SK-N-SH treated with all-trans-retinoic acid at 6 μM for 48 hours (cell line): ENCODE measurements at regions not wholly inside any gene's neighbourhood (a gene's known extent, or its start where the extent isn't known, plus 50 kb on each side); places are given as distances from the start of the nearest gene placed in this dataset.

Experiments used
- ATAC-seq: fragments of 200-7000 bp; cut with Tn5 transposase; 3 replicates; pipeline ENCODE4 v1.9.1; 2020; ENCODE audit warnings: mild to moderate bottlenecking, moderate library complexity
- BACH2 ChIP-seq: fragments of 250-450 bp; sonication (Bioruptor Pico); IDR thresholded peaks from 2 replicates; pipeline ENCODE4 v1.9.0; 2021; ENCODE audit warnings: mild to moderate bottlenecking, borderline replicate concordance
- CREB5 ChIP-seq: fragments of 250-450 bp; sonication (Bioruptor Pico); IDR thresholded peaks from 2 replicates; pipeline ENCODE4 v1.5.1; 2020; ENCODE audit warnings: low read depth, mild to moderate bottlenecking, moderate library complexity
- CSDC2 ChIP-seq: fragments of 250-450 bp; sonication (Bioruptor Pico); IDR thresholded peaks from 2 replicates; pipeline ENCODE4 v1.5.0; 2020; ENCODE audit warnings: mild to moderate bottlenecking, moderate library complexity
- CSRNP3 ChIP-seq: fragments of 250-450 bp; sonication (Bioruptor Pico); IDR thresholded peaks from 2 replicates; pipeline ENCODE4 v1.5.1; 2021; ENCODE audit warnings: mild to moderate bottlenecking, moderate library complexity
- ESRRG ChIP-seq: fragments of 250-450 bp; sonication (Bioruptor Pico); IDR thresholded peaks from 2 replicates; pipeline ENCODE4 v1.6.1; 2021; ENCODE audit warnings: mild to moderate bottlenecking
- GLIS3 ChIP-seq: fragments of 250-450 bp; sonication (Bioruptor Pico); IDR thresholded peaks from 2 replicates; pipeline ENCODE4 v1.5.0; 2020; ENCODE audit warnings: mild to moderate bottlenecking, moderate library complexity
- ISL1 ChIP-seq: fragments of 250-450 bp; sonication (Bioruptor Pico); IDR thresholded peaks from 2 replicates; pipeline ENCODE4 v2.1.2; 2022; ENCODE audit warnings: mild to moderate bottlenecking, moderate library complexity
- OSR1 ChIP-seq: fragments of 250-450 bp; sonication (Bioruptor Pico); IDR thresholded peaks from 2 replicates; pipeline ENCODE4 v1.8.0; 2022; ENCODE audit warnings: moderate library complexity, mild to moderate bottlenecking, inconsistent platforms
- PATZ1 ChIP-seq: fragments of 250-450 bp; sonication (Bioruptor Pico); IDR thresholded peaks from 2 replicates; pipeline ENCODE4 v1.8.0; 2020; ENCODE audit warnings: mild to moderate bottlenecking, moderate library complexity, borderline replicate concordance
- POU6F1 ChIP-seq: fragments of 250-450 bp; sonication (Bioruptor Pico); IDR thresholded peaks from 2 replicates; pipeline ENCODE4 v1.8.0; 2021; ENCODE audit warnings: low read depth, mild to moderate bottlenecking, moderate library complexity, borderline replicate concordance
- RARB ChIP-seq: fragments of 250-450 bp; sonication (Bioruptor Pico); IDR thresholded peaks from 2 replicates; pipeline ENCODE4 v1.8.0; 2021; ENCODE audit warnings: mild to moderate bottlenecking, moderate library complexity
- SNAI2 ChIP-seq: fragments of 250-450 bp; sonication (Bioruptor Pico); IDR thresholded peaks from 2 replicates; pipeline ENCODE4 v1.5.0; 2020; ENCODE audit warnings: mild to moderate bottlenecking, moderate library complexity
- TOX ChIP-seq: fragments of 250-450 bp; sonication (Bioruptor Pico); IDR thresholded peaks from 2 replicates; pipeline ENCODE4 v1.8.0; 2021; ENCODE audit warnings: mild to moderate bottlenecking, moderate library complexity, borderline replicate concordance
- TSHZ2 ChIP-seq: fragments of 250-450 bp; sonication (Bioruptor Pico); IDR thresholded peaks from 2 replicates; pipeline ENCODE4 v1.5.0; 2020; ENCODE audit warnings: mild to moderate bottlenecking, moderate library complexity
- ZC3H10 ChIP-seq: fragments of 250-450 bp; sonication (Bioruptor Pico); IDR thresholded peaks from 2 replicates; pipeline ENCODE4 v1.5.1; 2021; ENCODE audit warnings: mild to moderate bottlenecking, moderate library complexity
- ZFP3 ChIP-seq: fragments of 250-450 bp; sonication (Bioruptor Pico); IDR thresholded peaks from 2 replicates; pipeline ENCODE4 v1.5.0; 2020; ENCODE audit warnings: mild to moderate bottlenecking, moderate library complexity
- ZFP30 ChIP-seq: fragments of 450-650 bp; formaldehyde crosslinking; IDR thresholded peaks from 2 replicates; pipeline ENCODE4 v1.5.0; 2022; ENCODE audit warnings: mild to moderate bottlenecking, moderate library complexity
- ZNF565 ChIP-seq: fragments of 450-650 bp; formaldehyde crosslinking; conservative IDR thresholded peaks from 2 replicates; pipeline ENCODE4 v1.5.0; 2020; ENCODE audit warnings: low read depth, mild to moderate bottlenecking, moderate library complexity
- ZNF70 ChIP-seq: fragments of 450-650 bp; formaldehyde crosslinking; IDR thresholded peaks from 2 replicates; pipeline ENCODE4 v1.5.0; 2020; ENCODE audit warnings: mild to moderate bottlenecking, moderate library complexity

- no peak for ATAC-seq
- TF ChIP-seq ZNF70 (no peak), GLIS3 (CRISPR knock-in tag) (no peak), CSDC2 (no peak), RARB (CRISPR knock-in tag) (no peak), ZC3H10 (CRISPR knock-in tag) (no peak), POU6F1 (no peak)
These were observed 98.0 kb upstream of the NID2 start for GRCh38 chr14:52166822-52167221.

GRCh38 chr14:52155651-52156213 is 86.9 kb upstream of the NID2 start:
- no peak for ATAC-seq
- no peak for TF ChIP-seq PATZ1 (CRISPR knock-in tag)

- TF ChIP-seq OSR1 (CRISPR knock-in tag) = no peak
- no peak for ATAC-seq
These were observed 86.3 kb upstream of the NID2 start for GRCh38 chr14:52154992-52155650.

GRCh38 chr14:52153939-52154338 is 85.1 kb upstream of the NID2 start:
- TF ChIP-seq ZNF565 (no peak), ESRRG (CRISPR knock-in tag) (no peak), ZFP30 (CRISPR knock-in tag) (no peak), BACH2 (CRISPR knock-in tag) (no peak), CREB5 (CRISPR knock-in tag) (no peak)
- no peak for ATAC-seq

- ATAC-seq = no peak
- TF ChIP-seq POU6F1 (no peak), CSDC2 (no peak), SNAI2 (CRISPR knock-in tag) (no peak), ZFP3 (no peak), CREB5 (CRISPR knock-in tag) (no peak), GLIS3 (CRISPR knock-in tag) (no peak), ZNF565 (no peak), ZC3H10 (CRISPR knock-in tag) (no peak), ISL1 (CRISPR knock-in tag) (no peak), RARB (CRISPR knock-in tag) (no peak), PATZ1 (CRISPR knock-in tag) (no peak), ZNF70 (no peak), TSHZ2 (CRISPR knock-in tag) (no peak), TOX (no peak), ZFP30 (CRISPR knock-in tag) (no peak), CSRNP3 (CRISPR knock-in tag) (no peak), BACH2 (CRISPR knock-in tag) (no peak), OSR1 (CRISPR knock-in tag) (no peak)
These were observed 81.3 kb upstream of the NID2 start for GRCh38 chr14:52150162-52150561.
